ENCODE measurements at regions not wholly inside any gene's neighbourhood (a gene's known extent, or its start where the extent isn't known, plus 50 kb on each side); places are given as distances from the start of the nearest gene placed in this dataset.

- Histone ChIP-seq H3K9ac (ENCODE audit: insufficient read length) (no peak overlapping the region), H3K36me3 (ENCODE audit: insufficient read depth, low read length) (no peaks in the 10 kb centered on the region), H3K4me3 (no peak overlapping the region), H3K27ac (no peak overlapping the region), H3K9me3 (ENCODE audit: low read depth, low read length) (no peaks in the 10 kb centered on the region)
- DNase-seq (ENCODE audit: low read depth, low spot score) = no peak
- TF ChIP-seq POLR2AphosphoS5 (IDR thresholded peaks at IDR 0.05; ENCODE audit: borderline replicate concordance, low read depth, low read length) = no peak
- no peak for TF ChIP-seq FOXP2 (optimal IDR thresholded peaks at IDR 0.05; ENCODE audit: control extremely low read depth, extremely low read length, insufficient read depth)
- TF ChIP-seq EZH2 (IDR thresholded peaks at IDR 0.05) = no peak
Measured at GRCh38 chr1:191910245-191910644, 248.0 kb upstream of the RGS18 start.

- no peak for TF ChIP-seq FOXP2 (optimal IDR thresholded peaks at IDR 0.05; ENCODE audit: control extremely low read depth, extremely low read length, insufficient read depth)
- no peak for TF ChIP-seq POLR2AphosphoS5 (IDR thresholded peaks at IDR 0.05; ENCODE audit: borderline replicate concordance, low read depth, low read length)
- TF ChIP-seq EZH2 (IDR thresholded peaks at IDR 0.05) = no peak
- H3K9me3 ChIP-seq (ENCODE audit: low read depth, low read length) = no peaks in the 10 kb centered on the region
- H3K36me3 ChIP-seq (ENCODE audit: insufficient read depth, low read length) = no peaks in the 10 kb centered on the region
- no peak for DNase-seq (ENCODE audit: low read depth, low spot score)
- H3K4me3 ChIP-seq = no peak overlapping the region
- no peak overlapping the region for H3K9ac ChIP-seq (ENCODE audit: insufficient read length)
- no peak overlapping the region for H3K27ac ChIP-seq
Measured at GRCh38 chr1:191912517-191912916, 245.7 kb upstream of the RGS18 start.

- H3K36me3 ChIP-seq (ENCODE audit: insufficient read depth, low read length) = no peaks in the 10 kb centered on the region
- no peak for DNase-seq (ENCODE audit: low read depth, low spot score)
- no peak overlapping the region for H3K9ac ChIP-seq (ENCODE audit: insufficient read length)
- H3K27ac ChIP-seq = peak overlapping the region; percentile 27; the same call in 1 of the 2 replicates
- no peak for TF ChIP-seq FOXP2 (optimal IDR thresholded peaks at IDR 0.05; ENCODE audit: control extremely low read depth, extremely low read length, insufficient read depth)
- TF ChIP-seq POLR2AphosphoS5 (IDR thresholded peaks at IDR 0.05; ENCODE audit: borderline replicate concordance, low read depth, low read length) = no peak
- no peak for TF ChIP-seq EZH2 (IDR thresholded peaks at IDR 0.05)
- H3K4me3 ChIP-seq = no peak overlapping the region
- no peaks in the 10 kb centered on the region for H3K9me3 ChIP-seq (ENCODE audit: low read depth, low read length)
Measured at GRCh38 chr1:191913260-191913977, 244.8 kb upstream of the RGS18 start.

- DNase-seq (ENCODE audit: low read depth, low spot score) = no peak
- TF ChIP-seq FOXP2 (optimal IDR thresholded peaks at IDR 0.05; ENCODE audit: control extremely low read depth, extremely low read length, insufficient read depth) (no peak), EZH2 (IDR thresholded peaks at IDR 0.05) (no peak), POLR2AphosphoS5 (IDR thresholded peaks at IDR 0.05; ENCODE audit: borderline replicate concordance, low read depth, low read length) (no peak)
- no peaks in the 10 kb centered on the region for H3K36me3 ChIP-seq (ENCODE audit: insufficient read depth, low read length)
Measured at GRCh38 chr1:191929383-191929782, 228.9 kb upstream of the RGS18 start.

DNA sequence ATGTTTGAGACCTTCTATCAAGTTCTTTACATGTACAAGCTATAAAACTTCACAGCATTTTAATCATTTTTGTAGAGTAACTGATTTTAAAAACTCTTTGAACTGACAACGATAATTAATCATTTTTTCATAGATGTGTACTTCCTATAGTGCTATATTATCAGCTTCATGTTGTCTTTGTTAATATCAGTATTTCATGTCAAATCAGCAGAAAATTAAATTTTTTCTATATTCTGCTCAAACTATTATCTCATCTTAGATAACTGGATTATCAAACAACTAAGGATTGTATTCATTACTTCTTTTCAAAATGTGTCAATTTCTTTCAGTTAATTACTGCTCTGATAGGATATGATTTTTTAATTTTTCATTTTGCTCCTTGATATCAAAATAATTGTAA lies 214.6 kb upstream of the RGS18 start:
- DNase-seq (ENCODE audit: low read depth, low spot score) = no peak
- Histone ChIP-seq H3K9ac (ENCODE audit: insufficient read length) (no peak overlapping the region), H3K9me3 (ENCODE audit: low read depth, low read length) (no peaks in the 10 kb centered on the region), H3K27ac (no peak overlapping the region), H3K4me3 (no peak overlapping the region), H3K36me3 (ENCODE audit: insufficient read depth, low read length) (no peaks in the 10 kb centered on the region)
- TF ChIP-seq FOXP2 (optimal IDR thresholded peaks at IDR 0.05; ENCODE audit: control extremely low read depth, extremely low read length, insufficient read depth) (no peak), POLR2AphosphoS5 (IDR thresholded peaks at IDR 0.05; ENCODE audit: borderline replicate concordance, low read depth, low read length) (no peak), EZH2 (IDR thresholded peaks at IDR 0.05) (no peak)

More at GRCh38 chr1:191929383-191929782, 228.9 kb upstream of the RGS18 start:
- no peak overlapping the region for H3K9ac ChIP-seq (ENCODE audit: insufficient read length)
- H3K27ac ChIP-seq = no peak overlapping the region
- H3K4me3 ChIP-seq = no peak overlapping the region
- no peaks in the 10 kb centered on the region for H3K9me3 ChIP-seq (ENCODE audit: low read depth, low read length)

- no peaks in the 10 kb centered on the region for H3K36me3 ChIP-seq (ENCODE audit: insufficient read depth, low read length)
- H3K9me3 ChIP-seq (ENCODE audit: low read depth, low read length) = no peaks in the 10 kb centered on the region
- no peak overlapping the region for H3K4me3 ChIP-seq
- DNase-seq (ENCODE audit: low read depth, low spot score) = no peak
- peak overlapping the region; percentile 77 for H3K27ac ChIP-seq
- no peak for TF ChIP-seq EZH2 (IDR thresholded peaks at IDR 0.05)
- TF ChIP-seq FOXP2 (optimal IDR thresholded peaks at IDR 0.05; ENCODE audit: control extremely low read depth, extremely low read length, insufficient read depth) = no peak
- TF ChIP-seq POLR2AphosphoS5 (IDR thresholded peaks at IDR 0.05; ENCODE audit: borderline replicate concordance, low read depth, low read length) = no peak
- no peak overlapping the region for H3K9ac ChIP-seq (ENCODE audit: insufficient read length)
Measured at GRCh38 chr1:191953526-191953925, 204.7 kb upstream of the RGS18 start.

DNA sequence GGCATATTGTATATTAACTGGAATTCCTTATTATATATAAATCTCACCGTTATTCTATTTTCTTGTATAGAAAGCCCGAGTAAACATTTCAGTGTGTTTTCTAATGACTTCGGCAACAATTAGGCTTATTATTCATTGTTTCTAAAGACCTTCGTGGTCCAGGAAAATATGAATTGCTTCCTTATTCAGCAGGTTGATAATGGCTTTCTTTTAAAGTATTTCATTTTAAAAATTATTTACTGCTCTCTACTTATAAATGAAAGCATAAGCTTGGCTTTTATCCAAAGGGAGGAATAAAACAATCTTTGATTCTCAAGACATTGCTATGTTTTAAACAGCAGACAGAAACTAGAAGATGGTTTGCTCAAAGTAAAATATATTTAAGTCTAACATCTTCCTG lies 198.4 kb upstream of the RGS18 start:
- no peak for TF ChIP-seq FOXP2 (optimal IDR thresholded peaks at IDR 0.05; ENCODE audit: control extremely low read depth, extremely low read length, insufficient read depth)
- TF ChIP-seq POLR2AphosphoS5 (IDR thresholded peaks at IDR 0.05; ENCODE audit: borderline replicate concordance, low read depth, low read length) = no peak
- TF ChIP-seq EZH2 (IDR thresholded peaks at IDR 0.05) = no peak

GRCh38 chr1:191963286-191963685 lies 195.0 kb upstream of the RGS18 start:
- no peaks in the 10 kb centered on the region for H3K9me3 ChIP-seq (ENCODE audit: low read depth, low read length)
- no peak for TF ChIP-seq POLR2AphosphoS5 (IDR thresholded peaks at IDR 0.05; ENCODE audit: borderline replicate concordance, low read depth, low read length)
- TF ChIP-seq EZH2 (IDR thresholded peaks at IDR 0.05) = no peak
- no peak for TF ChIP-seq FOXP2 (optimal IDR thresholded peaks at IDR 0.05; ENCODE audit: control extremely low read depth, extremely low read length, insufficient read depth)
- no peak overlapping the region for H3K4me3 ChIP-seq
- H3K27ac ChIP-seq = no peak overlapping the region
- H3K9ac ChIP-seq (ENCODE audit: insufficient read length) = no peak overlapping the region
- no peaks in the 10 kb centered on the region for H3K36me3 ChIP-seq (ENCODE audit: insufficient read depth, low read length)
- no peak for DNase-seq (ENCODE audit: low read depth, low spot score)

More for the DNA sequence above, 198.4 kb upstream of the RGS18 start:
- Histone ChIP-seq H3K4me3 (no peak overlapping the region), H3K27ac (no peak overlapping the region), H3K9ac (ENCODE audit: insufficient read length) (no peak overlapping the region), H3K36me3 (ENCODE audit: insufficient read depth, low read length) (no peaks in the 10 kb centered on the region), H3K9me3 (ENCODE audit: low read depth, low read length) (no peaks in the 10 kb centered on the region)
- DNase-seq (ENCODE audit: low read depth, low spot score) = no peak
